ENCODE measurements at regions not wholly inside any gene's neighbourhood (a gene's known extent, or its start where the extent isn't known, plus 50 kb on each side); places are given as distances from the start of the nearest gene placed in this dataset.
A peak's percentile ranks its signal among the peaks of the same experiment; 100 is the strongest.
"Not testable (repeated sequence)": the region's sequence is repeated elsewhere in the genome, so short reads cannot be mapped to it uniquely, and the experiment has no call there.

DNA sequence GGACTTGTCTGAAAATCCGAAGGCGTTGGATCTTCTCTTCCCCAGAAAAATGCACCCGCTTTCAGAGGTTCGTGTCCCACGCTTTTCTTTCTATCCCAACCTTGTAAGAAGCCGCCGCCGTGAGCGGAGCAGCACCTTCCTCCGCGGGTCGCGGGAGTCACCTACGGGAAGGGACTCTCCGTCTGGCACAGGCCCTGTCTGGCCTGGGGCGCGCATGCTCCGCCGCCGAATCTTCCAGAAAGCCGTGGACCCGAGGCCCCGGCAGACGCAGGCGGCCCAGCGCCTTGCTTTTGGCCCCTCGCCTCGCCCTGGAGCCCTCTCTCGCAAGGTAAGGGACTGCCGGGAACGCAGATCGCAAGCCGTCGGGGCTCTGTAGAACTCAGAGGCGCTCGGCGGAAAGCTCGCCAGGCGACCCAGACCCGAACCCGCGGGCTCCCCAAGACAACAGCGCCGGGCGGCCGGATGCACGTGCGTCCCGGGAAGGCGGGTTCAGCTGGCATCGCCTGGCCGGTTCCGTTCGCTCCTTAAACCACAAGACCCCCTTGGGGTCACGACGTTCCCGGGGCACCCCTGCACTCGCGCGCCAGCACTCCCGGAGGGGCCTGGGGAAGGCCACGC lies 4055.2 kb upstream of the TPTE start:
- not testable (repeated sequence) for H3K27ac Mint-ChIP-seq (ENCODE audit: low read depth); H3K36me3 Mint-ChIP-seq (ENCODE audit: insufficient read depth); ATAC-seq (replicated peaks; ENCODE audit: extremely low read depth, poor library complexity, severe bottlenecking); H3K9me3 Mint-ChIP-seq; H3K27me3 Mint-ChIP-seq; DNase-seq (ENCODE audit: low spot score in 2 of 2); H3K4me3 Mint-ChIP-seq; H3K4me1 Mint-ChIP-seq

DNA sequence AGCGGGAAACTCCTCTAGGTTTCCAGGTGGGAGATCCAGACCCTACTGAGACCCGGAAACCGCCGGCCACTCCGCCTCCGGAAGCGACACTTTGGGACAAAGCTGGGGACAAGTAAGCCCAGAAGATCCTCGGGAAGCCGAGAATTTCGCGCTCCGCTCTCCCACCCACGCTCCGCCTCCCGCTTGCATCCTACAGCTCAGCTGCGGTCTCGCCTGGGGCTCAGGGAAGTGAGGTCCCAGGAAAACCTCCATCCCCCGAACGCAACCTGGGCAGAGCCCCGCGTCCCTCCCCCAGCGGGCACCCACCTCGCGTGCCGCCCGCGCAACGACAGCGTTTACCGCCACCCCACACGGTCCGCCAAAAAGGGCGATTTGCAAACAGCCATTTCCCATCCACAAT lies 4054.7 kb upstream of the TPTE start:
- DNase-seq (ENCODE audit: low spot score in 2 of 2); H3K36me3 Mint-ChIP-seq (ENCODE audit: insufficient read depth); H3K4me1 Mint-ChIP-seq; H3K9me3 Mint-ChIP-seq; ATAC-seq (replicated peaks; ENCODE audit: extremely low read depth, poor library complexity, severe bottlenecking); H3K27me3 Mint-ChIP-seq; H3K27ac Mint-ChIP-seq (ENCODE audit: low read depth); H3K4me3 Mint-ChIP-seq: not testable (repeated sequence)

DNA sequence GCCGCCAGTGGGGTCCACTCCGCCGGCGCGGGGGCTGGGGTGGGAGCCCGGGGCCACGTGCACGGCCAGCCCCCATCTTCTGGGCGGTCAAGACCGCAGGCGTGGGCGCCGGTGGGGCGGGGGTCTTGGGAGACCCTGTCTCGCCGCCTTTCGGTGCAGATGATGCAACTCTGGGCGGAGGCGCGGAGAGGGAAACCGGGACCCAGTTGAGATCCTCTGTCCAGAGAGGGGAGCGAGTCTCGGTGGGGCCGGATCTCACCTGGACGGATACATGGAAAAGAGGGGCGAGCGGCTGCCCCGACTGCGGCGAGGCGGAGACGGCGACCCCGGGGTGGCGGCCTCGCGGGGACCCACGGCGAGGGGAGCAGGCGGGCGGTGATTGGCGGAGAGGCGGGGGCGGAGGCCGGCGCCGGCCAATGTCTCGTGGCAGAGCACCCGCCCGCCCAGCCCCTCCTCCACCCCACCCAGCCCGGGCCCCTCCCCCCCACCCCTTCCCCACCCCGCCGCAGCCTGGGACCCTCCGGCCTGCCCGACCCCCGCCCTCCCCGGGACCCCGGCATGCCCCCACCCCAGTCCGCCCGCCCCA lies 4054.1 kb upstream of the TPTE start:
- ATAC-seq (replicated peaks; ENCODE audit: extremely low read depth, poor library complexity, severe bottlenecking): not testable (repeated sequence)

DNA sequence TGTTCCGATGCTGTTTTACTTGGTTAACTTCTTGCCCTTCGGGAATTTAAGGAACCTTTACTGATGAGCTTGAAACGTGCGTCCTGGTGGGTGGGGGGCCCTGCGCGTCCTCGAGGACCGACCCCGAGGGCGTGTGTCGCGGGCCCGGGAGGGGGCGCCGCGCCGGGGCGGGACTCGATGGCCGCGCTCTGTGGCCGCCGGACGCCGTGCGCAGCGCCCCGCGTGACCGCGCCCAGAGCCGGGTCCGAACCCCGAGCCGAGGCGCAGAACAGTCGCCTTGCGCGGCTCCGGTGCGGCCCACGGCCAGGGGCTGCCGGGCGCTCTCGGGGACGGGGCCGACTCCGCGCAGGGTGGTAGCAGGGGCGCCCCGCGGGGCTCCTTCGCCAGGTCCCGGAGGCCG lies 4053.5 kb upstream of the TPTE start:
- H3K4me3 Mint-ChIP-seq; H3K27ac Mint-ChIP-seq (ENCODE audit: low read depth); ATAC-seq (replicated peaks; ENCODE audit: extremely low read depth, poor library complexity, severe bottlenecking); H3K27me3 Mint-ChIP-seq; H3K4me1 Mint-ChIP-seq; H3K36me3 Mint-ChIP-seq (ENCODE audit: insufficient read depth); DNase-seq (ENCODE audit: low spot score in 2 of 2); H3K9me3 Mint-ChIP-seq: not testable (repeated sequence)

More for the DNA sequence above, 4054.1 kb upstream of the TPTE start:
- H3K36me3 Mint-ChIP-seq (ENCODE audit: insufficient read depth); DNase-seq (ENCODE audit: low spot score in 2 of 2); H3K4me1 Mint-ChIP-seq; H3K4me3 Mint-ChIP-seq; H3K9me3 Mint-ChIP-seq; H3K27me3 Mint-ChIP-seq; H3K27ac Mint-ChIP-seq (ENCODE audit: low read depth): not testable (repeated sequence)

DNA sequence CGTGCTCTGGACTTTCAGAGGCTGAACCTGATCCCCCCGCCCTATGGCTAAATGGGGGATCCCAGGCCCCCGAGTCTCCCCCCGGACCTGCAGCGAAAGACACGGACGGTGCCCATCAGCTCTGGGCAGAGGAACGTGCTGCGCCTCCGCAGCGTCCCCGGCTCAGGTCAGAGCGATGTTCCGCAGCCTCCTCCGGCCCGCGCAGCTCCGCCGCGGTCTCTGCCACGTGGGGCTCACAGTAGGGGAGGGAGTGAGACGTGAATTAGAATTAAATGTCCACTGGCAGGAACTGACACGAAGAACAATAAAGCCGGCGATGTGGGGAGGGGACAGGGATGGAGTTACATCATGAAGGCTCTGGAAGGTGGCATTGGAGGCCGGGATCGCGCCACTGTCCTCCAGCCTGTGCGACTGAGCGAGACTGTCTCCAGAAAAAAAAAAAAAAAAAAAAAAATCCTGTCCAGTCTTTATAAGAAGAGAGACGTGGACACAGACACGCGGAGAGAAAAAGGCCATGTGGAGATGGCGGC lies 4053.0 kb upstream of the TPTE start:
- not testable (repeated sequence) for H3K36me3 Mint-ChIP-seq (ENCODE audit: insufficient read depth); H3K4me3 Mint-ChIP-seq; ATAC-seq (replicated peaks; ENCODE audit: extremely low read depth, poor library complexity, severe bottlenecking); H3K27me3 Mint-ChIP-seq; H3K9me3 Mint-ChIP-seq; DNase-seq (ENCODE audit: low spot score in 2 of 2); H3K27ac Mint-ChIP-seq (ENCODE audit: low read depth); H3K4me1 Mint-ChIP-seq

DNA sequence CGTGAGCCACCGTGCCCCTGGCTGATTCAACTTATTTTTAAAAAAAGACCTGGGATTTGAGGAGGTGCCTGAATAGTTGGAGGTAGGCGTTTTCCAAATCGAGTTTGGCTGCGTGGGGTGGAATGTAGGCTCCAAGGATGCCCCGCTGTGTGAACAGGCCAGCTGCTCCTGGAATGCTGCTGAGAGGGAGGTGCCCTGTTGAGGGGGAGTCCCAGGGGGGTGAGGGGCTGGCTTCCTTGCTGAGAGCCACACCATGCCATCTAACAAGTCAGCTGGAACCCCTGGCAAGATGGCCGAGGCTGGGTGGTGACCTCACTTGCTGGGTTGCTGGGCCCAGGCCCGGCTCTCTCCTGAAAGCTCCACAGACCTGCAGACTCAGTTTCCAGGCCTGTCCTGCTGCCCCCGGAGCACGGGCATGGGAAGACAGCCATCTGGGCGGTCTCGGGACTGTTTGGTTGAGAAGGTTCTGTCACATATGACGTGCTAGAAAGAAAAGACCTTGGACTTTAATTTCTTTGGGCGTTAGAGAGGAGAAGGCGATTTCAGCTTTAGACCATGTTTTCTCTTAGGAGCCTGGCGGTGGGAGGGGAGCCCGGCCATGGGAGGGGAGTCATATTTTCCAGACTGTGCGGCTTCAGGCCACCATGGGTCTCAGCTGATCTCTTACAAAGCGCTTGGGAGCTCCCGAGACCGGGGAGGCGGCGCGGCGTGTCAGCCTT lies 4047.0 kb upstream of the TPTE start:
- not testable (repeated sequence) for H3K27ac Mint-ChIP-seq (ENCODE audit: low read depth); H3K36me3 Mint-ChIP-seq (ENCODE audit: insufficient read depth); ATAC-seq (replicated peaks; ENCODE audit: extremely low read depth, poor library complexity, severe bottlenecking); DNase-seq (ENCODE audit: low spot score in 2 of 2); H3K27me3 Mint-ChIP-seq; H3K4me3 Mint-ChIP-seq; H3K9me3 Mint-ChIP-seq; H3K4me1 Mint-ChIP-seq

DNA sequence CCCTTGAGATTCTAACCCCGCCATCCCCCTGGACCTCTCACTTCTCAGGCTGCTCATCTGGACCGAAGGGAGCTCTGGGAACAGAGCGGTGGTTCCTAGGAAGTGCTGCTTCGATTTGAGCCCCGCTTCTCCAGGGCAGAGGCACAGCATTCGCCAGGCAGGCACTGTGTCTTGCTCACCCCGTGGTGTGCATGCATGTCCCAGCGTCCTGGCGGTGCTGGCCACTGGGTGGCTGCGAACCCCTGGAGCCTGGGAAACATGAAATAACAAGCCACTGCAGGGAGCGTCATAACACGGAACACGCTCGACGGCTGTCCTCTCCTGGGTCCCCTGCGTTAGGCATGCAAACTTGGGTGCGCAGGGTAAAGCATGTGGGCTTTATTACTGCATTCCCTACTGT lies 4040.3 kb upstream of the TPTE start:
- not testable (repeated sequence) for H3K4me3 Mint-ChIP-seq; H3K36me3 Mint-ChIP-seq (ENCODE audit: insufficient read depth); H3K27ac Mint-ChIP-seq (ENCODE audit: low read depth); H3K27me3 Mint-ChIP-seq; ATAC-seq (replicated peaks; ENCODE audit: extremely low read depth, poor library complexity, severe bottlenecking); H3K9me3 Mint-ChIP-seq; DNase-seq (ENCODE audit: low spot score in 2 of 2); H3K4me1 Mint-ChIP-seq

DNA sequence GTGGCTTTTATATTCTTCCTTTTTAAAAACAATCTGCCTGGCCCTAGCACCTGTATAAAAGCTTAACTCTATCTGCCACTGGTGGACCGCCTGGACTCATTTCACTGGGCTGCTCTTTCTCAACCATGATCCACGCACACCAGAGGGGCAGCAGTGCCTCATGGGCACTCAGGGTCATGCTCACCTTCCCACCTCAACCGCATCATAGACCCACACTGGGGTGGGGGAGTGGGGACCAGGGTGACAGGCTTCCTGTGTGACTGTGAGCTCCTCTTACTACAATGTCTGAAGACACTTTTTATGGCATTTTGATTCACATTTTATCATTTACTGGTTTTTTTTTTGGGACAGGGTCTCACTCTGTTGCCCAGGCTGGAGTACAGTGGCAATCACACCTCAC lies 4038.8 kb upstream of the TPTE start:
- not testable (repeated sequence) for H3K9me3 Mint-ChIP-seq; H3K27me3 Mint-ChIP-seq; H3K4me3 Mint-ChIP-seq; ATAC-seq (replicated peaks; ENCODE audit: extremely low read depth, poor library complexity, severe bottlenecking); H3K27ac Mint-ChIP-seq (ENCODE audit: low read depth); DNase-seq (ENCODE audit: low spot score in 2 of 2); H3K36me3 Mint-ChIP-seq (ENCODE audit: insufficient read depth); H3K4me1 Mint-ChIP-seq

DNA sequence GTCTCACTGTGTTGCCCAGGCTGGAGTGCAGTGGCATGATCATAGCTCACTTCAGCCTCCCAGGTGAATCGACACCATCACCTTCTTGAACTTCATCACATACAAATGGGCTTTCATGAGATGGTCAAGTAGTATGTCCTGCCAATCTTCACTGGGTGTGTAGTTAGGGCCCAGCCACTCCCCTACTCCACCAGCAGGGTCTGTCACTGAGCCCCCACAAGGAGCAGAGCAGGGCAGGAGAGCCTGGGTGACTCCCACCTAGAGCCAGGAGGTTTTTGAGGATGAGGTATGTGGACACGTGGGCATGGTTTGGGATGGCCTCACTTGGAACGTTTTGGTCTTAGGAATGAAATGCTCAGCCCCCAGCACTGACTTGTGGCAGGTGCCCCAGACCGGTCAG lies 4037.7 kb upstream of the TPTE start:
- peak; percentile 24 for ATAC-seq (replicated peaks; ENCODE audit: extremely low read depth, poor library complexity, severe bottlenecking)
- not testable (repeated sequence) for H3K4me1 Mint-ChIP-seq; H3K9me3 Mint-ChIP-seq; H3K27ac Mint-ChIP-seq (ENCODE audit: low read depth); H3K36me3 Mint-ChIP-seq (ENCODE audit: insufficient read depth); H3K4me3 Mint-ChIP-seq; H3K27me3 Mint-ChIP-seq; DNase-seq (ENCODE audit: low spot score in 2 of 2)

DNA sequence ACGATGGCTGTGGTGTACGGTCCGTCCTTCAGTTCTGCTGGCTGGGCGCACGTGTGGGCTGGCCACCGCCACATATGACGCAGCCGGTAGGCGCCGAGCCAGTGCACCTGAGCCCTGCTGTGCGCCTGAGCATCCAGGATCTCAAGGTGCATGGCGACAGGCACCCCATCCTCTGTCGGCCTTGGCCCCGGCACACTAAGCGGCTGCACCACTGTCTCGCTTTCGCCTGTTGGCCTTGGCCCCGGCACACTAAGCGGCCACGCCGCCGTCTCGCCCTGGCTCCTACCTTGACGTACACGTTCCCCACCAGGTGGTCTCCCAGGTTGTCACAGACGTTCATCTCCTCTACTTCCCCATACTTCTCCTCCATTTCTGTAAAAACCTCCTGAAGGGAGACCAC lies 4034.6 kb upstream of the TPTE start:
- H3K27me3 Mint-ChIP-seq; H3K4me3 Mint-ChIP-seq; H3K9me3 Mint-ChIP-seq; H3K36me3 Mint-ChIP-seq (ENCODE audit: insufficient read depth); DNase-seq (ENCODE audit: low spot score in 2 of 2); H3K27ac Mint-ChIP-seq (ENCODE audit: low read depth); ATAC-seq (replicated peaks; ENCODE audit: extremely low read depth, poor library complexity, severe bottlenecking); H3K4me1 Mint-ChIP-seq: not testable (repeated sequence)

DNA sequence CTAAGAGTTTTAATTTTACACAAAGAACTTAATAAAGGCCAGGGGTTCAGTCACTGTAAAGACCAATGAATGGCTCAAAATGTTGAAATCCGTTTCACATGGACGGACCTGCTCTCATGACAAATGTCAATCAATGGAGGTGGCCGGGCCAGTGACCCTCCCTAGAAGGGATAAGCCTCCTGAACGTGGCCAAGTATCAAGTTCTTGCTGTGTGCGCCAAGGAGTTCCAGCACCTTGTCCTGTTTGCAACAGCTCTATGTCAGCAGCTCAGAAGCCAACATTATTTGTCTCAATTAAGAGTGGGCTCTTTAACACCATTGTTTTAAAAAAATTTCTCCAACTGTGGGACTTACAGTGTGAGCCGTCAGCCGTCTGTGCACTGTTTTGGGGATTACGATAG lies 4028.7 kb upstream of the TPTE start:
- H3K27ac Mint-ChIP-seq (ENCODE audit: low read depth); H3K9me3 Mint-ChIP-seq; ATAC-seq (replicated peaks; ENCODE audit: extremely low read depth, poor library complexity, severe bottlenecking); H3K27me3 Mint-ChIP-seq; H3K4me3 Mint-ChIP-seq; DNase-seq (ENCODE audit: low spot score in 2 of 2); H3K4me1 Mint-ChIP-seq; H3K36me3 Mint-ChIP-seq (ENCODE audit: insufficient read depth): not testable (repeated sequence)

DNA sequence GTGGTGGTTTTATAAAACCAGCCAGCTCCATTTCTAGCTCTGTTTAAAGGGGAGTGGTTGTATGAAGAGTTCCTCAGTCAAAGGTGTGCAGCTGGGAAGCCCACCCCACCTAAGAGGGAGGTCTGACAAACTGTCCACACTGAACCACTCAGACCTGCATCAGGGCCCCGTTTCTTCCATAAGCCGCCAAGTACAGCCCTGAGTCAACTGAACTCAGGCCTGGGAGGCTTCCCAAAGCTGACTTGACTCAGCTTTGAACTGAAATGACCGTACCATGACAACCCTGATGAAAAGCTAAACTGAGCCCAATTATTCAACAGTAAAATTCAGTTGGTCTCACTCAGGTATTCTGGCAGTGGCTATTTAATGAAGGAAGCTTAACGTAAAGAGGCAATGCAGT lies 4027.4 kb upstream of the TPTE start:
- H3K9me3 Mint-ChIP-seq; DNase-seq (ENCODE audit: low spot score in 2 of 2); H3K27me3 Mint-ChIP-seq; H3K36me3 Mint-ChIP-seq (ENCODE audit: insufficient read depth); H3K4me3 Mint-ChIP-seq; ATAC-seq (replicated peaks; ENCODE audit: extremely low read depth, poor library complexity, severe bottlenecking); H3K4me1 Mint-ChIP-seq; H3K27ac Mint-ChIP-seq (ENCODE audit: low read depth): not testable (repeated sequence)

DNA sequence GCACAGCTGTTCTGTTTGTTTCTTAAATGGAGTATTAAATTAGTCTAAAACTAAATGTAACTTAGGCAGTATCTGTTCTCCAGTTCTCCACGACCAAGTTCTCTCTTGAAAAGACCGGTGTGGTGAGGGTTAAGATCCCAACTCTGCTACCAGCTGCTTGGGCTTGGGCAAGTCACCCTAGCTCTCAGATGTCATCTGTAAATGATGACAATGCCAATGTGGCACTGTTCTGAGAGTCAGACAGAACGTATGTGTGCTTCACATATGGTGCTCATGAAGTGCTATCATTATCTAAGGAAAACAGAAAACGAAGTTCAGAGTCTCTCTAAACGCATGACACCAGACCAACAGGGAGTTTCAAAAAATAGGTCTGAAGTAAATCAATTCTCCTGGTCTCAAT lies 4025.0 kb upstream of the TPTE start:
- ATAC-seq (replicated peaks; ENCODE audit: extremely low read depth, poor library complexity, severe bottlenecking); H3K4me1 Mint-ChIP-seq; DNase-seq (ENCODE audit: low spot score in 2 of 2); H3K27me3 Mint-ChIP-seq; H3K9me3 Mint-ChIP-seq; H3K27ac Mint-ChIP-seq (ENCODE audit: low read depth); H3K36me3 Mint-ChIP-seq (ENCODE audit: insufficient read depth); H3K4me3 Mint-ChIP-seq: not testable (repeated sequence)
